ENCODE measurements at regions not wholly inside any gene's neighbourhood (a gene's known extent, or its start where the extent isn't known, plus 50 kb on each side); places are given as distances from the start of the nearest gene placed in this dataset.

- TF ChIP-seq EZH2phosphoT487 (IDR thresholded peaks at IDR 0.05; ENCODE audit: insufficient read depth, low read depth) (no peak), EZH2 (IDR thresholded peaks at IDR 0.05; ENCODE audit: insufficient read depth, poor library complexity, severe bottlenecking) (no peak)
Observed at GRCh38 chr22:48222742-48223487, 1460.5 kb downstream of the TBC1D22A start.
